ENCODE measurements at regions not wholly inside any gene's neighbourhood (a gene's known extent, or its start where the extent isn't known, plus 50 kb on each side); places are given as distances from the start of the nearest gene placed in this dataset.

DNA sequence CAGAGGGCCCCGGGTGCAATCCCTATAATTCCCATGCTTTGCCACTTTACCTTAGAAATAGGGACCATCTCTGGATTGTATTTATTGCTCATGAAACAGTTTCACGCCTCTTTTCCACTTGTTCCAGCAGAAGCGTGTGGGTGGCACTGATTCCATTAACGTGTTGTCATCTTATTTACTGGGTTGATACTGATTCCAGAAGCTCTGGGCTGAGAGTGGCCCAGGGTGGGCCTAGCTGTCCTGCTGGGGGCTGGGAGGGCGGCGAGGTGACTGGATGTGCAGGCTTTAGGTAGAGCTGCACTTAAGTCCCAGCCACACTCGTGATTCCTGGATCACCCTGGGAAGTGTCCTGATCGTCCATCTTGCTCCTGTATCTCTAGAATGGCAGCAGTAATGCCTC, 155.0 kb downstream of the TEX29 start:
- Histone ChIP-seq H3K4me1 (ENCODE audit: control insufficient read depth, extremely low read depth, insufficient read depth, low read length) (no peaks in the 10 kb centered on the region), H3K27me3 (ENCODE audit: control insufficient read depth, insufficient read depth, low read length) (no peaks in the 10 kb centered on the region), H3K27ac (ENCODE audit: insufficient read depth, low read length) (no peak overlapping the region), H3K4me3 (replicated peaks in 1 of 4; ENCODE audit: control extremely low read depth in 1 of 4, insufficient read depth in 1 of 4, low read depth in 3 of 4, low read length in 4 of 4) (no peak overlapping the region), H4K20me1 (ENCODE audit: control insufficient read depth, extremely low read depth, insufficient read depth, low read length) (no peaks in the 10 kb centered on the region), H3K9ac (ENCODE audit: insufficient read depth, low read length) (no peak overlapping the region), H2AFZ (ENCODE audit: low read length) (no peak overlapping the region), H3K79me2 (ENCODE audit: control insufficient read depth, insufficient read depth, low read length) (no peaks in the 10 kb centered on the region), H3K9me3 (ENCODE audit: control insufficient read depth, insufficient read depth, low read depth, low read length) (no peaks in the 10 kb centered on the region), H3K36me3 (ENCODE audit: control insufficient read depth, insufficient read depth, low read length) (no peaks in the 10 kb centered on the region), H3K4me2 (ENCODE audit: extremely low read depth, insufficient read depth, low read length) (no peak overlapping the region)
- no peak for TF ChIP-seq EZH2 (IDR thresholded peaks at IDR 0.05; ENCODE audit: low read length, missing control alignments)
- TF ChIP-seq, protein P1, sequence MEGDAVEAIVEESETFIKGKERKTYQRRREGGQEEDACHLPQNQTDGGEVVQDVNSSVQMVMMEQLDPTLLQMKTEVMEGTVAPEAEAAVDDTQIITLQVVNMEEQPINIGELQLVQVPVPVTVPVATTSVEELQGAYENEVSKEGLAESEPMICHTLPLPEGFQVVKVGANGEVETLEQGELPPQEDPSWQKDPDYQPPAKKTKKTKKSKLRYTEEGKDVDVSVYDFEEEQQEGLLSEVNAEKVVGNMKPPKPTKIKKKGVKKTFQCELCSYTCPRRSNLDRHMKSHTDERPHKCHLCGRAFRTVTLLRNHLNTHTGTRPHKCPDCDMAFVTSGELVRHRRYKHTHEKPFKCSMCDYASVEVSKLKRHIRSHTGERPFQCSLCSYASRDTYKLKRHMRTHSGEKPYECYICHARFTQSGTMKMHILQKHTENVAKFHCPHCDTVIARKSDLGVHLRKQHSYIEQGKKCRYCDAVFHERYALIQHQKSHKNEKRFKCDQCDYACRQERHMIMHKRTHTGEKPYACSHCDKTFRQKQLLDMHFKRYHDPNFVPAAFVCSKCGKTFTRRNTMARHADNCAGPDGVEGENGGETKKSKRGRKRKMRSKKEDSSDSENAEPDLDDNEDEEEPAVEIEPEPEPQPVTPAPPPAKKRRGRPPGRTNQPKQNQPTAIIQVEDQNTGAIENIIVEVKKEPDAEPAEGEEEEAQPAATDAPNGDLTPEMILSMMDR (conservative IDR thresholded peaks at IDR 0.05 in 1 of 2, IDR thresholded peaks at IDR 0.05 in 1 of 2; ENCODE audit: low read depth in 1 of 2, low read length in 2 of 2), result no peak
- DNase-seq (ENCODE audit: low read depth in 2 of 2), result no peak

DNA sequence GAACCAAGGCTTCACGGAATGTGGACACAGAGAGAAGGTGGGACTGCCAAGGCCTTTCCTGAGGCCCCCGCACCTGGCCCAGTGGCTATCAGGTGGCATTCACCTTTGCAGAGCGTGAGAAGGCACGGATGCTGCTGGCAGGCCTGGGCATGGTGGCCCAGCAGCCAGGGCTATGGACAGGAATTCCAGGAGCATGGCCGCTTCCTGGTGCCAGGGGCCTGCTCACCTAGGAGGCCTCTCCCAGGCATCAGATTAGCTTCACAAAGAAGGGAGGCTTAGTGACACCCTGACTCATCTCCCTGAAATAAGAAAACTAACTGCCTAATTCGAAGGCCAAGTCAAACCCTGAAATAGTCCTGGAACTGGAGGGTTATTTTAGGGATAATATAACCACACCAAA, 155.8 kb downstream of the TEX29 start:
- Histone ChIP-seq H3K79me2 (ENCODE audit: control insufficient read depth, insufficient read depth, low read length) (no peaks in the 10 kb centered on the region), H3K27me3 (ENCODE audit: control insufficient read depth, insufficient read depth, low read length) (no peaks in the 10 kb centered on the region), H3K4me3 (replicated peaks in 1 of 4; ENCODE audit: control extremely low read depth in 1 of 4, insufficient read depth in 1 of 4, low read depth in 3 of 4, low read length in 4 of 4) (no peak overlapping the region), H3K9me3 (ENCODE audit: control insufficient read depth, insufficient read depth, low read depth, low read length) (no peaks in the 10 kb centered on the region), H4K20me1 (ENCODE audit: control insufficient read depth, extremely low read depth, insufficient read depth, low read length) (no peaks in the 10 kb centered on the region), H3K4me2 (ENCODE audit: extremely low read depth, insufficient read depth, low read length) (no peak overlapping the region), H3K4me1 (ENCODE audit: control insufficient read depth, extremely low read depth, insufficient read depth, low read length) (no peaks in the 10 kb centered on the region), H2AFZ (ENCODE audit: low read length) (no peak overlapping the region), H3K9ac (ENCODE audit: insufficient read depth, low read length) (no peak overlapping the region), H3K36me3 (ENCODE audit: control insufficient read depth, insufficient read depth, low read length) (no peaks in the 10 kb centered on the region), H3K27ac (ENCODE audit: insufficient read depth, low read length) (no peak overlapping the region)
- no peak for DNase-seq (ENCODE audit: low read depth in 2 of 2)
- no peak for TF ChIP-seq EZH2 (IDR thresholded peaks at IDR 0.05; ENCODE audit: low read length, missing control alignments)
- TF ChIP-seq, protein P1 (conservative IDR thresholded peaks at IDR 0.05 in 1 of 2, IDR thresholded peaks at IDR 0.05 in 1 of 2; ENCODE audit: low read depth in 1 of 2, low read length in 2 of 2), result no peak

DNA sequence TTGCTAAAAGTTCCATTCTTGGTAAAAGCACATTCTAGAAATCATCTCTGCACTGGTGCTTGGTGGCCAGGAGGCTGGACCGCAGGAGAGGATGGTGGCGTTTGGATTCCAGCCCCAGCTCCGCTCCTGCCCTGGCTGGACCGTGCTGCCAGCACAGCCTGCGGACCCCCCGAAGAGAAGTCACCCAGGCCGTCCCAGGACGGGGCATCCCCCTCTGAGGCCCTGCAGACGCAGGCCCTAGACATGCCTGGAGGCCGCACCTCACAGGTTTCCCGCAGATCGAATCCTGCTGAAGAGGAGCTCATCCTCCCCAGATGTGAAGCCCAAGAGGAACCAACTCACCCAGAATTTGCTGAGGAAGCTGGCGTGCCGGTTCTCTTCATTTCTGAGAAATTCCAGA, 159.0 kb downstream of the TEX29 start:
- no peak overlapping the region for H2AFZ ChIP-seq (ENCODE audit: low read length)
- no peaks in the 10 kb centered on the region for H3K9me3 ChIP-seq (ENCODE audit: control insufficient read depth, insufficient read depth, low read depth, low read length)
- no peaks in the 10 kb centered on the region for H3K4me1 ChIP-seq (ENCODE audit: control insufficient read depth, extremely low read depth, insufficient read depth, low read length)
- H3K4me2 ChIP-seq (ENCODE audit: extremely low read depth, insufficient read depth, low read length), result no peak overlapping the region
- H3K27ac ChIP-seq (ENCODE audit: insufficient read depth, low read length), result no peak overlapping the region
- no peaks in the 10 kb centered on the region for H3K36me3 ChIP-seq (ENCODE audit: control insufficient read depth, insufficient read depth, low read length)
- no peaks in the 10 kb centered on the region for H3K27me3 ChIP-seq (ENCODE audit: control insufficient read depth, insufficient read depth, low read length)
- no peaks in the 10 kb centered on the region for H4K20me1 ChIP-seq (ENCODE audit: control insufficient read depth, extremely low read depth, insufficient read depth, low read length)
- no peaks in the 10 kb centered on the region for H3K79me2 ChIP-seq (ENCODE audit: control insufficient read depth, insufficient read depth, low read length)
- TF ChIP-seq, protein P1 (conservative IDR thresholded peaks at IDR 0.05 in 1 of 2, IDR thresholded peaks at IDR 0.05 in 1 of 2; ENCODE audit: low read depth in 1 of 2, low read length in 2 of 2), result no peak
- no peak for TF ChIP-seq EZH2 (IDR thresholded peaks at IDR 0.05; ENCODE audit: low read length, missing control alignments)
- no peak overlapping the region for H3K9ac ChIP-seq (ENCODE audit: insufficient read depth, low read length)
- no peak overlapping the region for H3K4me3 ChIP-seq (replicated peaks in 1 of 4; ENCODE audit: control extremely low read depth in 1 of 4, insufficient read depth in 1 of 4, low read depth in 3 of 4, low read length in 4 of 4)
- DNase-seq (ENCODE audit: low read depth in 2 of 2), result no peak
